Central memory CD4-positive, alpha-beta T cell (primary cell): ENCODE measurements at regions not wholly inside any gene's neighbourhood (a gene's known extent, or its start where the extent isn't known, plus 50 kb on each side); places are given as distances from the start of the nearest gene placed in this dataset.

ENCODE experiments used
- DNase-seq: peaks from one replicate; pipeline ENCODE4 v3.0.0; 2022

DNA sequence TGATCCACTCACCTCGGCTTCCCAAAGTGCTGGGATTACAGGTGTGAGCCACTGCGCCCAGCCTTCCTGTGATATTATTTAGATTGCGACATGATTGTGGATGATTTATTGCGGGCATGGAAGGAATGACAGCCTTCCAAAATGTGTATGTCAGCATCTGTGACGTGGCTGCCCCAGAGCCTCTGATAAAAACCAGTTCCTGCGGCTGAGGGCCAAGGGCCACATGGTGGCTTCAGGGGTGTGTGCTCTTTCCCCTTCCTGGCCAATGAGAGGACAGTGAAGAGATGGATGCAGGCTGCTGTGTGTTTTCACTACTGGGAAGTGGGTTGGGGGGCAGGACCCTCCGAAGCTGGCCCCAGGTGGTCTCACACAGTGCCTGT lies 57.4 kb upstream of the HGFAC start:
- no peak for DNase-seq

DNA sequence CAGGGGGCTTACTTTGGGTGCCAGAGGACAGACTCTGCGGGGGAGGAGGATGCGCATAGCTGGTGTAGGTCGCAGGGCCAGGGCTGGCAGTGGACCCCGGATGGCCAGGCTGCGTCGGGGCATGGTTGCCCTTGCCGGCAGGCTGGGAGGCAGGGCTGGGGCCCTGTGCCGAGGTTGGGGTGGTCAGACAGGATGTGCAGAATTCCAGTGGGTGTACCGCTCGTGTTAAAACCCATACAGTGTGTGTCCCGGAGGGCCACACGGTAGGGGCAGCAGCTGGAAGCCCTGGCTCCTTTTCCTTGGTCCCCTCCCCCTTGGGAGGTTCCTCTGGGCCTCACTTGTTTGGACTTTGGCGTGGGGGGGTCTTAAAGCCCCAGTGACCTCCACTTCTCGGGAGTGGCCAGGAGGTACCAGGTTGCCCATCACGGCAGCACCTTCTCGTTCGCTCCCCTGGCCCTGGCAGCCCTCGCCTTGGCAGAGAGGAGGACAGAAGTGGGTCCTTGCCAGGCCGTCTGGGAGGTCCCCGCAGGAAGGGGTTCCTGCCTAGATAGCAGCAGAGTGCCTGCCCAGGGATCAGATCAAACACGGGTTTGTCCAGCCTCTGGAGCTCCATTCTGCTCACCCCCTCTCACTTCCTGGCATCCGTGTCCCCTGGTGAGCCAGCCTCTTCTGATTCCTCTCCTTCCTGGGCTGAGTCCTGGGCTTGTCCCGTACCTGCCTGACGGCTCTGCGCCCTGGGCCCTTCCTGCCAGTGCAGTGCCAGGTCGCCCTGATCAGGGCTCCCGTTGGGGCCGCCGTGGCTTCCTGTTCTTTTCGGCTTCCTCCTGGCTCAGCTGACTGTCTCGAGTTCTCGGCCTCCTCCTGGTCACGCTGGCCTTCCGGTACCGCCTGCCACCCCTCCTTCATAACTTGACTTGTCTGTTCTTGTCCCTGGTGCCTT lies 56.7 kb upstream of the HGFAC start:
- DNase-seq: no peak

DNA sequence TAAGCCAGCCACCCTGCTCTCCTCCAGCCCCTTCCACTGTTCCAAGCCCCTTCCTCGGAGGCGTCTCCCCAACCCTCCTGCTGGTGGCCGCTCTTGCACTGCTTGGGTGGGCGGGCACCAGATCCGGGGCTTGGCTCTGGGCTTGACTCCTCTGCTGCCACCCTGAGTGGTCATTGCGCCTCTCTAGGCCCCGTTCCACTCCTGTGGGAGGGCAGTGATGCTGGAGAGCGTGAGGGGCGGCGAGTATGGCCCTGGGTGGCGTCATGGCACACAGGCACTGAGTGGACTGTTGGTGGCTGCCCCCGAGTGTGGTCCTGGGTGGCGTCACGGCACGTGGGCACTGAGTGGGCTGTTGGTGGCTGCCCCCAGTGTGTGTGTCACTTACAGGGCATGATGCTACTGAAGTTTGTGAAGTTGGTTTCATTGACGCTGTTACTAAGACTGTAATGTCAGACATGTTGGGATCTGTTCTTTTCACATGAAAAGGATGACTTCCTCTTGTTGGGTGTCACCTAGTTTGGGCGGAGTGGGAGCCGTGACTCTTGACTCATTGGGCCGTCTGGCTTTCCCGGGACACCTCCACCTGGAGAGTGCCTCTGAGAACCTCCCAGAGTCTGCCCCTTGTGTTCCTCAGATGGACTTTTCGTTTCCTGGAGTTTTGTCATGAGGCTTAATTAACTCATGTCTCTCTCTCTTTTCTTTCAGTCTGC lies 55.9 kb upstream of the HGFAC start:
- DNase-seq: no peak

DNA sequence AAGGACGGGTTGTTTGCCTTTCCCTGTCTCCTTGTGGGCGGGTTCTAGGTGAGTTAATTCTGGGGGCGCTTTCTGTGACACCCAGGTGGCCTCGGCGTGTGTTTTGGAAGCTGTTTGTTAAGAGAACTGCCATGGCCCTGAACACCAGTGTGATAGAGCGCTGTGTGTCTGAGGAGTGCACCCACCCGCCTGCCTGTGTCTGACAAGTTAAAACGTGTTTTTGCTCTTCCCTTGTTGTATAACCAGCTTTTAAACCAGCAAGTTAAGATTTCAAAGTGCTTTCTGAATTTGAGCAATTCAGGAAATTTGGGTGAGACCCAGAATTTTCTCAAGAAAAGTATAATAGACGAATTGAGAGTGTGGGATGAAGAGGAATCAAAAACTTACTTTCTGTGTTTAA lies 55.2 kb upstream of the HGFAC start:
- no peak for DNase-seq

DNA sequence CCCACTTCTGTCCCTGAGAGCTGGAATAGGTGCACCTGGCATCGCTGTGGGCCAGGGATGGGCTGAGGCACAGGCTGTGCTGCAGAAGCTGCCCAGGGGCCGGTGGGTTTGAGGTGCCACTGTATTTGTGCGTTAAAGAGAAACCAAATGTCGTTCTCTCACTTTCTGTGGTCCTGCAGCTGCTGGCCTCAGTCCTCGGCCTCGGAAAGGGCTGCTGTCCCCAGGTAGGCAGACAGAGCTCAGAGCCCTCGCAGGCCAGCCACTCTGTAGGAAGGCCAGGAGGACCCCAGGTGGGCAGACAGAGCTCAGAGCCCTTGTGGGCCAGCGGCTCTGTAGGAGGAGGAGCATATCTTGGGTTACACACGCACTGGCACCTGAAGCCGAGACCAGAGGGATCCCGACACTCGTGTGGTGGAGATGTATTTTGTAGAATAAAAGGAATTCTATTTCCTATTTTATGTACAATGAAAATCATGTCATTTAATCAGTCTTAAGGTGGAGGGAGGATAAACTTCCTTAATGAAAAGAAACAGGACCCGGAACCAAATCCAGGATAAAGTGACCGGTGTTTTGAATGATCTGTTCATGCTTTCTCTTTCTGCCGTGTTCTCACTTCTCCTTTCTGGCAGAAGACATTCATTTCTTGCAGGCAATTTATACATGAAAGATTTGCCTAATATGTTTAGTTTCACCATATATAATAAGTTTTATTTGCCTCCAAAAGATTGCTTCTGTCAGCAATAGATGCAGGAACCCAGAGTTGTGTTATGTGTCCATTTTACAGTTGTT lies 54.4 kb upstream of the HGFAC start:
- no peak for DNase-seq

DNA sequence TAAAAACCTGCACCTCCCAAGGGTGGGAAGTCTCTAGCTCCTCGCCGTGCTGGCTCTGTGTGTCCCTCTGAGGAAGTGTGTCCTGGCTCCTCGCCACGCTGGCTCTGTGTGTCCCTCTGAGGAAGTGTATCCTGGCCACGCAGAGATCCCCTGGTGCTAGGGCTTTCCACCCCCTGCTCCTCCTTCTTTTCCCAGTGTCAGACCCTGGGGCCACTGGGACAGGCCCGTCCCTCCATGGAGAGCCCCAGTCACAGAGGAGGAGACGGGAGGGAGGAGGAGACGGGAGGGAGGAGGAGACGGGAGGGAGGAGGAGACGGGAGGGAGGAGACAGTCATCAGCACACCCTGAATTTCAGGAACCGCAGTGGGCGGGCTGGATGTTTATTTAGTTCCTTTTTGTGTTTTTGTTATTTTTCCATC lies 53.8 kb upstream of the HGFAC start:
- DNase-seq: no peak

DNA sequence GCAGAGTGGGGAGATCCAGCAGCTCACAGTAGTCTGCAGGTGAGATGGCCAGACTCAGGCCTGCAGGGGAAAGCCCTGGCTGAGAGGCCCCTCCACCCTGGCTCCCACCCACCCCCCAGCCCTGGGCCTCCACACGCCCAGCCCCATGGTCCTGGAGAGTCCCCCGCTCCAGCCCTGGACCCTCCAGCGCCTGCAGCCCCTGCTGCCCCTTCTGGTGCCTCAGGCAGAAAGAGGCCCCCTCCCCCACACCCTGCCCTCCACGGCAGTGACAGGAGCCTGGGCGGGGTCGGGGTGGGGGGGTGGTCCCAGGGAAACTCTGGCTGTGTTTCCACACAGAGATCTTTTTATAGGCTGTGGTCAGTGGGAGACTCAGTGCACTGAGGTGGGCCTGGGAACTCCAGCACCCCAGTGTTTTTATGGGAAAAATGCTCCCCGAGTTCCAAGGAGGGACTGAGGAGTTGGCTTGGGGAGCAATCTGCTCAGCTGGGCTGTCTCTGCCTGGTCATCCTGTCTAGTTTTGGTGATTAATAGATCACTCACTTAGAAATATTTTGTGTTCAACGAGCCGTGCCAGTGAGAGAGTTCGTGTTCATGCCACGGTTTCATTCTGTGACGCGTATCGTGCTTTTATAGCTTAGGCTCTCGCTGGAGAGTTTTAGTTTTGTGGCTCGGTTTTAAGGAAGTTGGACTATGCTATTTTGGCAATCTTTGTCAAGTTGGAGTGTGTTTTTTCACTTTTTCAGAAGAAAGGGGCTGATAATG lies 53.1 kb upstream of the HGFAC start:
- no peak for DNase-seq

DNA sequence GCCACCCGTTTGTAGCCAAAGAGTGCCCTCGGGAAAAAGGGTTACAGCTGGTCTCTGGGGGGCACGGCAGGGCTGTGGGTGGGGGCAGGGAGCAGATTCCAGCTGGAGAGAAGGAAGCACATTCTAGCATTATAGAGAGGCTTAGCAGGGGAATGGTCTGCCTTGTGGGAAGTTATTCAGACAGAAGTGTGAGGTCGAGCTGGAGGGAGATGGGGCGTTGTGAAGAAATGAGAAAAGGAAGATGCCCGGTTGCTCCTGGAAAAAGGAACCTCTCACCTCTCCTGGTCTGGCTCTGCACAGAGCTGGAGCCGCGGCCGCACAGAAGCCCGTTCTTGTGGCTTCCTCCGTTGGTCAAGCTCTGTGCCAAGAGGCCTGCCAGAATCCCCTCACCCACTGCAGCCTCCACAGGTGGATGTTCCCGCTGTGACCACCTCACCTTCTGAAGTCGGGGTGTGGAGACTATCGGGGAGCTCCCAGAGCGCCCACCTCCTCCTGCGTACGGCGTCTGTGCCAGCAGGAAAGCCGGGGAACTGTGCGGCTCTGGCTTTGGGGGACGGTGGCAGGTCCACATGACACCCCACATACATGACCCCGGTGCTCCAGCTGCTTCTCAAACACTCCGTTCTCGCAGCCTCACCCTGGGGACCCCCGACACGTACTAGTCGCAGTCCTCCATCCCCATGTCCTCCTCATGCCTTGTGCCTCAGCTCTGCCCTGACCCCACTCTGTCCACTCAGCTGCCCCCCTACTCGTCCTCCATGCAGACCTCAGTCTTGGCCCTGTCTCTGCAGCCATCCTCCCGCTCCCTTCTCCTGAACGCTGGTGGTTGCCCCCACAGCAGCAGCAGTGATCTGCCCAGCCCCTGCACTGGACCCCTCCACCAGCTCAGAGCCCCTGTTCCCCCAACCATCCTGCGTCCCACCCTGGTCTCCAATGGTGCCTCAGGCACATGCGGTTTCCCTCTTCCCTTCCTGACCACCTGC lies 52.2 kb upstream of the HGFAC start:
- DNase-seq: no peak

DNA sequence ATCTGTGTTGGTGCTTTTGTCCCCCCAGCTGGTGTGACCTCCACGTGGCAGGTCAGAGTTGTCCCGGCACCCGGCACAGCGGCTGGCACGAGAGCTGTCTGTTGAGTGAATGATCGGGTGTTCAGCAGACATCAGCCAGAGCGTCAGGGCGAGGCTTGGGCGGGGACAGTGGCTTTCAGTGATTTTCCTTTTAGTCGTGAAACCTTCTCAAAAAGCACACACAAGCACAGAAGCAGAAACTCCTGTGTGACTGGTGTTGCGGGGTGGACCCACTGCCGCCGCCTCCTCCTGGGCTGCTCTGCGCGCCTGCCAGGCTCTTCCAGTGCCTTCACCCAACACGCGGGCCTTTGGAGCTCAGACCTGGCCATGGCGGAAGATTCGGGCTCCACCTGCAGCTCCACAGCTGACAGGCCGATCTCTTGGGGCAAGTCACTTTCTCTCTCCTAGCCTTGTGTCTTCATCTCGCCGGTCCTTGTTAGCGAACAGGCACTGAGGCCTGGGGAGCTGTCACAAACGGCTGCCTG lies 51.4 kb upstream of the HGFAC start:
- no peak for DNase-seq

DNA sequence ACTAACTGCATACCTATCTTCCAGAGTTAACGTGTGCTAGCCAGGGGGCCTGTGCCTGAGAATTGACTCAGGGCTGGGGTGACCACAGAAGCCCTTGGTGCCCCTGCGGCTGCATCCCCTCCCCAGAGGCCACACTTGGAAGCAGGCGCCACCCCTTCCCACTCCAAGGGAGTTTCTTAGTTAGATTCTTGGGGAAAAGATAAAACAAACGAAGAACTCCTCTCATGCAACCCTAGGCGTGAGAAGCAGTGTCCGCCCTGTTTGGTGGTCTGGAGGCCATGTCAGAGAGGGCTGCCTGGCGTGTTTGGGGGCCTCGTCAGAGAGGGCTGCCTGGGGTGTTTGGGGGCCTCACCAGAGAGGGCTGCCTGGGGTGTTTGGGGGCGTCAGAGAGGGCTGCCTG lies 50.3 kb upstream of the HGFAC start:
- no peak for DNase-seq
